Skin of body (tissue), 1 donor: ENCODE measurements at regions not wholly inside any gene's neighbourhood (a gene's known extent, or its start where the extent isn't known, plus 50 kb on each side); places are given as distances from the start of the nearest gene placed in this dataset.
A peak's percentile ranks its signal among the peaks of the same experiment; 100 is the strongest.

ENCODE experiments used
- DNase-seq: peaks from one replicate; lab custom pipeline; 2025; lab: John Stamatoyannopoulos, UW

GRCh38 chr1:209416716-209417115, 166.8 kb upstream of the CAMK1G start:
- DNase-seq, result no peak

- no peak for DNase-seq
Measured at GRCh38 chr1:209417761-209418160, 165.8 kb upstream of the CAMK1G start.

GRCh38 chr1:209420276-209420675, 163.2 kb upstream of the CAMK1G start:
- DNase-seq, result no peak

- DNase-seq, result no peak
Measured at GRCh38 chr1:209421186-209421585, 162.3 kb upstream of the CAMK1G start.

GRCh38 chr1:209421978-209422680, 161.4 kb upstream of the CAMK1G start:
- DNase-seq, result no peak

- DNase-seq, result no peak
Measured at GRCh38 chr1:209425959-209426358, 157.6 kb upstream of the CAMK1G start.

GRCh38 chr1:209427277-209427676, 156.2 kb upstream of the CAMK1G start:
- no peak for DNase-seq

- no peak for DNase-seq
Measured at GRCh38 chr1:209427811-209428210, 155.7 kb upstream of the CAMK1G start.

GRCh38 chr1:209428241-209428921, 155.1 kb upstream of the CAMK1G start:
- peak; percentile 24 for DNase-seq

- no peak for DNase-seq
Measured at GRCh38 chr1:209429611-209430010, 153.9 kb upstream of the CAMK1G start.

GRCh38 chr1:209430107-209430506, 153.4 kb upstream of the CAMK1G start:
- no peak for DNase-seq

GRCh38 chr1:209430821-209431259, 152.7 kb upstream of the CAMK1G start:
- DNase-seq, result no peak

- DNase-seq, result no peak
Measured at GRCh38 chr1:209431402-209431801, 152.1 kb upstream of the CAMK1G start.

- DNase-seq, result peak; percentile 12
Measured at GRCh38 chr1:209431813-209432442, 151.6 kb upstream of the CAMK1G start.

- DNase-seq, result no peak
Measured at GRCh38 chr1:209432443-209432825, 151.1 kb upstream of the CAMK1G start.

GRCh38 chr1:209433649-209434031, 149.9 kb upstream of the CAMK1G start:
- DNase-seq, result no peak

GRCh38 chr1:209434066-209434465, 149.4 kb upstream of the CAMK1G start:
- DNase-seq, result no peak

GRCh38 chr1:209434631-209435217, 148.8 kb upstream of the CAMK1G start:
- no peak for DNase-seq

GRCh38 chr1:209435654-209436566, 147.6 kb upstream of the CAMK1G start:
- DNase-seq, result peak; percentile 42

- DNase-seq, result no peak
Measured at GRCh38 chr1:209439828-209440227, 143.7 kb upstream of the CAMK1G start.

- no peak for DNase-seq
Measured at GRCh38 chr1:209443361-209443931, 140.1 kb upstream of the CAMK1G start.
